Ovary (tissue), 7 donors: ENCODE measurements at regions not wholly inside any gene's neighbourhood (a gene's known extent, or its start where the extent isn't known, plus 50 kb on each side); places are given as distances from the start of the nearest gene placed in this dataset.

ENCODE experiments used
- DNase-seq, 5 donors: peaks; one replicate each; pipeline ENCODE4 v3.0.0-alpha.2; 2019 to 2020
- H3K27ac ChIP-seq, 2 donors: fragments of 200-600 bp; one replicate each; pipeline versions ENCODE4 v1.5.1 to v1.8.0; 2019 to 2022
- H3K27me3 ChIP-seq: fragments of 200-600 bp; one replicate; pipeline ENCODE4 v1.8.0; 2022
- H3K36me3 ChIP-seq: fragments of 200-600 bp; sonication (generic); one replicate; pipeline ENCODE4 v1.5.1; 2019
- H3K4me1 ChIP-seq: one replicate; pipeline ENCODE4 v1.8.1; 2013; ENCODE audit warnings: mild to moderate bottlenecking, moderate library complexity; ENCODE audit not compliant: insufficient read depth
- H3K4me3 ChIP-seq: fragments of 200-600 bp; sonication (generic); one replicate; pipeline ENCODE4 v1.5.1; 2017
- H3K9me3 ChIP-seq, 2 donors: fragments of 200-600 bp in 1 of 2; sonication (generic) in 1 of 2; one replicate each; pipeline versions ENCODE4 v1.5.1 to v1.8.1; 2013 to 2019; ENCODE audit warnings: mild to moderate bottlenecking in 1 of 2, moderate library complexity in 1 of 2
- EP300 ChIP-seq: sonication (generic); formaldehyde crosslinking; IDR thresholded peaks from one replicate; pipeline ENCODE4 v1.6.1; 2017; ENCODE audit warnings: antibody characterized with exemption
- POLR2A ChIP-seq: fragments of 450-650 bp; IDR thresholded peaks from one replicate; pipeline ENCODE4 v1.6.1; 2017; ENCODE audit warnings: antibody characterized with exemption, mild to moderate bottlenecking, moderate library complexity
- WGBS, 3 donors: extraction: QIAGEN DNeasy Blood & Tissue Kit in 1 of 3; methylation state at CpG; one replicate each; pipeline versions ENCODE4 v1.1.5 to v1.1.7; 2013 to 2017; 5-methylcytosine and 5-hydroxymethylcytosine counted together
- intact Hi-C, 4 donors: fragments of 100-400 bp; cut with DNase I; formaldehyde crosslinking; loops; one replicate each; pipeline versions ENCODE4 v1.11.0 to v1.15.1; 2022 to 2023
- TF ChIP-seq, protein P1 (sequence below), 3 donors: fragments of 450-650 bp in 2 of 3; fragments of 200-600 bp in 1 of 3; IDR thresholded peaks; one replicate each; pipeline versions ENCODE4 v1.5.1 to v1.8.0; 2016 to 2022; ENCODE audit warnings: antibody characterized with exemption in 3 of 3, mild to moderate bottlenecking in 1 of 3
- donor health status: DM: no; HTN: no; CAD: no; lungs with moderate emphysema.
- donor health status: DM: no; HTN: no; CAD: no.
- donor health status: Bipolar disorder and iron deficiency.
- donor health status: DM: no; HTN: no; CAD: no.
- donor health status: DM: yes; HTN: yes; CAD: no.

DNA sequence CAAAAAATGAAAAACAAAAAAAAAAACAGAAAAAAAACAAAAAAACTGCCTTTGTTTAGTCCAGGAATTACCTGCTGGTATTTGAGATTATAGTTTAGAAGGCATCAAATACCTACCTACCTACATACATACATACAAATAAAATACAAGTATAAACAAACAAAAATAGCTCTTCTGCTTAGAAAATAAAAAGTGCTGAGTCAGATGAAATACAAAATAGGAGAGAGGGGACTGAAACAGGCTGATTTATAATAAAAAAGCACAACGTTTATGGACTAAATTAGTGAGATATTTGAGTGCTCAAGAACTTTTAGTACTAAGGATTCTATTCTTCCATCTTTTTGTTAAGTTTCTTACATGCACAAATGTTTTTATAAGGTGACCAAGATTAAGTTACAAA, 980.8 kb downstream of the PLA2G4A start:
- no peak for DNase-seq
- Histone ChIP-seq H3K9me3 (no peaks in the 10 kb centered on the region), H3K4me1 (no peaks in the 10 kb centered on the region), H3K27ac (no peak overlapping the region), H3K27me3 (no peaks in the 10 kb centered on the region), H3K4me3 (no peak overlapping the region), H3K36me3 (no peaks in the 10 kb centered on the region)
- no peak for TF ChIP-seq EP300
- TF ChIP-seq, protein P1, sequence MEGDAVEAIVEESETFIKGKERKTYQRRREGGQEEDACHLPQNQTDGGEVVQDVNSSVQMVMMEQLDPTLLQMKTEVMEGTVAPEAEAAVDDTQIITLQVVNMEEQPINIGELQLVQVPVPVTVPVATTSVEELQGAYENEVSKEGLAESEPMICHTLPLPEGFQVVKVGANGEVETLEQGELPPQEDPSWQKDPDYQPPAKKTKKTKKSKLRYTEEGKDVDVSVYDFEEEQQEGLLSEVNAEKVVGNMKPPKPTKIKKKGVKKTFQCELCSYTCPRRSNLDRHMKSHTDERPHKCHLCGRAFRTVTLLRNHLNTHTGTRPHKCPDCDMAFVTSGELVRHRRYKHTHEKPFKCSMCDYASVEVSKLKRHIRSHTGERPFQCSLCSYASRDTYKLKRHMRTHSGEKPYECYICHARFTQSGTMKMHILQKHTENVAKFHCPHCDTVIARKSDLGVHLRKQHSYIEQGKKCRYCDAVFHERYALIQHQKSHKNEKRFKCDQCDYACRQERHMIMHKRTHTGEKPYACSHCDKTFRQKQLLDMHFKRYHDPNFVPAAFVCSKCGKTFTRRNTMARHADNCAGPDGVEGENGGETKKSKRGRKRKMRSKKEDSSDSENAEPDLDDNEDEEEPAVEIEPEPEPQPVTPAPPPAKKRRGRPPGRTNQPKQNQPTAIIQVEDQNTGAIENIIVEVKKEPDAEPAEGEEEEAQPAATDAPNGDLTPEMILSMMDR (IDR thresholded peaks at IDR 0.05), result no peak
- no peak for TF ChIP-seq POLR2A
- 45 to 62% (median 60%) methylated on average over 1 of the region's 1 CpG for WGBS, 3 donors
- intact Hi-C loops, result no loop called here

DNA sequence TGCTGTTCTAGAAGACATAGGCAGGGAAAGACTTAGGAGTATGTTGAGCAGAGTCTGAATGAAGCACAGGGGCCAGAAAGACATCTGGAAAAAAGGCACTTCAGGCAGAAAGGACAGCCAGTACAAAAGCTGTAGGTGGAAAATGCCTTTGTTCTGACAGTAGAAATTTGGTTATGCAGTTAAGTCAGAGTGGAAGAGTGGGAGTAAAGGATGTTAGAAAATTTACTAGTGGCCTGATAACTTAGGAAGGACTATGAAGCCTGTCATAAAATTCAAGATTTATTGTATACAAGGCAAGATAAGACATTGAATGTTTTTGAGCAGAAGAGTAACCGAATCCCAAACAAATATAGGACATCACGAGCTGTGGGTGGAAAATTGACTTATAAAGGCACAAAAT, 987.9 kb downstream of the PLA2G4A start:
- 41 to 50% (median 46%) methylated on average over 2 of the region's 2 CpGs for WGBS, 3 donors
- Histone ChIP-seq H3K27ac (no peak overlapping the region), H3K36me3 (no peaks in the 10 kb centered on the region), H3K27me3 (no peaks in the 10 kb centered on the region), H3K4me1 (no peaks in the 10 kb centered on the region), H3K4me3 (no peak overlapping the region), H3K9me3 (no peaks in the 10 kb centered on the region)
- TF ChIP-seq EP300, result no peak
- TF ChIP-seq, protein P1 (IDR thresholded peaks at IDR 0.05), result no peak
- no peak for TF ChIP-seq POLR2A
- intact Hi-C loops, result no loop called here
- no peak for DNase-seq

DNA sequence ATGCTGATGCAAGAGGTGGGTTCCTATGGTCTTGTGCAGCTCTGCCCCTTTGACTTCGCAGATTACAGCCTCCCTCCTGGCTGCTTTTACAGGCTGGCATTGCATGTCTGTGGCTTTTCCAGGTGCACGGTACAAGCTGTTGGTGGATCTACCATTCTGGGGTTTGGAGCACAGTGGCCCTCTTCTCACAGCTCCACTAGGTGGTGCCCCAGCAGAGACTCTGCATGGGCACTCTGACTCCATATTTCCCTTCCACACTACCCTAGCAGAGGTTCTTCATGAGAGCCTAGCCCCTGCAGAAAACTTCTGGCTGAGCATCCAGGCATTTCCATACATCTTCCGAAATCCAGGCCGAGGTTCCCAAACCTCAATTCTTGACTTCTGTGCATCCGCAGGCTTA, 989.0 kb downstream of the PLA2G4A start:
- no peak for TF ChIP-seq EP300
- TF ChIP-seq POLR2A, result no peak
- TF ChIP-seq, protein P1 (IDR thresholded peaks at IDR 0.05), result no peak
- no peaks in the 10 kb centered on the region for H3K27me3 ChIP-seq
- DNase-seq, result no peak
- H3K4me3 ChIP-seq, result no peak overlapping the region
- H3K27ac ChIP-seq, result no peak overlapping the region
- no peaks in the 10 kb centered on the region for H3K4me1 ChIP-seq
- WGBS, 3 donors, result 95 to 99% (median 99%) methylated on average over 5 of the region's 5 CpGs
- H3K36me3 ChIP-seq, result no peaks in the 10 kb centered on the region
- no peaks in the 10 kb centered on the region for H3K9me3 ChIP-seq
- intact Hi-C loops, result no loop called here

DNA sequence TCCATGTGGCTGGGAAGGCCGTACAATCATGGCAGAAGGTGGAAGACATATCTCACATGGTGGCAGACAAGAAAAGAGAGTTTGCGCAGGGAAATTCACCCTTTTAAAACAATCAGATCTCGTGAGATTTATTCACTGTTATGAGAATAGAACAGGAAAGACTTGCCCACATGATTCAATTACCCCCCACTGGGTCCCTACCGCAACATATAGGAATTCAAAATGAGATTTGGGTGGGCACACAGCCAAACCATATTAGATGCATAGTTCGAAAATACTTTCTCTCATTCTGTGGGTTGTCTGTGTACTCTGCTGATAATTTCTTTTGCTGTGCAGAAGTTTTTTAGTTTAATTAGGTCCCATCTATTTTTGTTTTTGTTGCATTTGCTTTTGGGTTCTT, 990.3 kb downstream of the PLA2G4A start:
- Histone ChIP-seq H3K27ac (no peak overlapping the region), H3K4me3 (no peak overlapping the region), H3K4me1 (no peaks in the 10 kb centered on the region), H3K27me3 (no peaks in the 10 kb centered on the region), H3K36me3 (no peaks in the 10 kb centered on the region), H3K9me3 (no peaks in the 10 kb centered on the region)
- DNase-seq, result no peak
- TF ChIP-seq, protein P1 (IDR thresholded peaks at IDR 0.05), result no peak
- TF ChIP-seq EP300, result no peak
- no peak for TF ChIP-seq POLR2A
- intact Hi-C loops, result no loop called here
- WGBS, 3 donors, result 41 to 53% (median 42%) methylated on average over 5 of the region's 5 CpGs

DNA sequence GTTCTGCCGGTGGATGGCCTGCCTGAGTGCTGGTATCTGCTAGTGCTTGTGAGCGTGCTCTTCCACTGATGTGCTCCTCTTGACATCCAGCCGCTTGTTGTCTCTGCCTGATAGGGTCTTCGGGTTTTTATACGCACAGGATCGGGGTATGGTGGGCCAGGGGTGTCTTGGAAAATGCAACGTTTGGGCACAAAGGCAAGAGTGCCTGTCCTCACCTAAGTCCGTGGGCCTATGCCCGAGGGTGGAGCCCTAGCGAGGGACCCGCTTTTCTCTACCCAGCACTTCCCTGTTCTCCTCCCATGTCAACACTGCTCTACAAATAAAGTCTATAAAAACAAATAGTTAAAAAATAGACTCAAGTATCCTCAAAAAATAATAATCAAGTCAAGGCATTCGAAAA, 1007.8 kb downstream of the PLA2G4A start:
- Histone ChIP-seq H3K9me3 (no peaks in the 10 kb centered on the region), H3K27me3 (no peaks in the 10 kb centered on the region), H3K4me1 (no peaks in the 10 kb centered on the region), H3K36me3 (no peaks in the 10 kb centered on the region), H3K27ac (no peak overlapping the region), H3K4me3 (no peak overlapping the region)
- intact Hi-C loops, result no loop called here
- WGBS, 3 donors, result 86 to 89% (median 87%) methylated on average over 12 of the region's 12 CpGs
- TF ChIP-seq POLR2A (no peak), EP300 (no peak)
- TF ChIP-seq, protein P1 (IDR thresholded peaks at IDR 0.05), result no peak
- DNase-seq, result no peak
